PFSK-1 (cell line): ENCODE measurements at regions not wholly inside any gene's neighbourhood (a gene's known extent, or its start where the extent isn't known, plus 50 kb on each side); places are given as distances from the start of the nearest gene placed in this dataset.

Experiments
- FOXP2 ChIP-seq: optimal IDR thresholded peaks from 2 replicates; pipeline ENCODE3; 2011; ENCODE audit warnings: borderline replicate concordance, control low read depth, inconsistent platforms; ENCODE audit not compliant: insufficient read depth; ENCODE audit errors: extremely low read length, extremely low read depth
- POLR2AphosphoS5 ChIP-seq: IDR thresholded peaks from 2 replicates; pipeline ENCODE4 v1.6.1; 2012; ENCODE audit warnings: low read depth, mild to moderate bottlenecking, control low read depth, low read length, moderate library complexity
- SIN3A ChIP-seq: IDR thresholded peaks from 2 replicates; pipeline ENCODE4 v1.6.1; 2012; ENCODE audit warnings: mild to moderate bottlenecking, low read length, moderate library complexity, borderline replicate concordance; ENCODE audit not compliant: insufficient read depth
- TAF1 ChIP-seq: IDR thresholded peaks from 2 replicates; pipeline ENCODE4 v1.6.1; 2012; ENCODE audit warnings: low read length, control low read depth, borderline replicate concordance; ENCODE audit not compliant: insufficient read depth
- TF ChIP-seq, protein P1 (sequence below), 2 experiments: IDR thresholded peaks; 2 replicates each; pipeline versions ENCODE4 v1.6.1 to v1.8.0; 2011 to 2012; ENCODE audit warnings: low read depth in 2 of 2, low read length in 2 of 2, control low read depth in 1 of 2, inconsistent platforms in 1 of 2, mild to moderate bottlenecking in 1 of 2, moderate library complexity in 1 of 2; ENCODE audit not compliant: insufficient read depth in 1 of 2

- TF ChIP-seq SIN3A (no peak), POLR2AphosphoS5 (no peak), TAF1 (no peak), FOXP2 (no peak)
- TF ChIP-seq, protein P1, sequence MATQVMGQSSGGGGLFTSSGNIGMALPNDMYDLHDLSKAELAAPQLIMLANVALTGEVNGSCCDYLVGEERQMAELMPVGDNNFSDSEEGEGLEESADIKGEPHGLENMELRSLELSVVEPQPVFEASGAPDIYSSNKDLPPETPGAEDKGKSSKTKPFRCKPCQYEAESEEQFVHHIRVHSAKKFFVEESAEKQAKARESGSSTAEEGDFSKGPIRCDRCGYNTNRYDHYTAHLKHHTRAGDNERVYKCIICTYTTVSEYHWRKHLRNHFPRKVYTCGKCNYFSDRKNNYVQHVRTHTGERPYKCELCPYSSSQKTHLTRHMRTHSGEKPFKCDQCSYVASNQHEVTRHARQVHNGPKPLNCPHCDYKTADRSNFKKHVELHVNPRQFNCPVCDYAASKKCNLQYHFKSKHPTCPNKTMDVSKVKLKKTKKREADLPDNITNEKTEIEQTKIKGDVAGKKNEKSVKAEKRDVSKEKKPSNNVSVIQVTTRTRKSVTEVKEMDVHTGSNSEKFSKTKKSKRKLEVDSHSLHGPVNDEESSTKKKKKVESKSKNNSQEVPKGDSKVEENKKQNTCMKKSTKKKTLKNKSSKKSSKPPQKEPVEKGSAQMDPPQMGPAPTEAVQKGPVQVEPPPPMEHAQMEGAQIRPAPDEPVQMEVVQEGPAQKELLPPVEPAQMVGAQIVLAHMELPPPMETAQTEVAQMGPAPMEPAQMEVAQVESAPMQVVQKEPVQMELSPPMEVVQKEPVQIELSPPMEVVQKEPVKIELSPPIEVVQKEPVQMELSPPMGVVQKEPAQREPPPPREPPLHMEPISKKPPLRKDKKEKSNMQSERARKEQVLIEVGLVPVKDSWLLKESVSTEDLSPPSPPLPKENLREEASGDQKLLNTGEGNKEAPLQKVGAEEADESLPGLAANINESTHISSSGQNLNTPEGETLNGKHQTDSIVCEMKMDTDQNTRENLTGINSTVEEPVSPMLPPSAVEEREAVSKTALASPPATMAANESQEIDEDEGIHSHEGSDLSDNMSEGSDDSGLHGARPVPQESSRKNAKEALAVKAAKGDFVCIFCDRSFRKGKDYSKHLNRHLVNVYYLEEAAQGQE (IDR thresholded peaks at IDR 0.05; ENCODE audit: insufficient read depth in 1 of 2, low read depth in 2 of 2, low read length in 2 of 2), result no peak
Observed at GRCh38 chr21:27155130-27155500, 188.2 kb upstream of the ADAMTS5 start.
